ENCODE measurements at regions not wholly inside any gene's neighbourhood (a gene's known extent, or its start where the extent isn't known, plus 50 kb on each side); places are given as distances from the start of the nearest gene placed in this dataset.

- no peaks in the 10 kb centered on the region for H3K9me2 ChIP-seq
- ChIA-PET CTCF (no interaction called here), POLR2A (no interaction called here)
- no peaks in the 10 kb centered on the region for H3K9me3 ChIP-seq
- TF ChIP-seq ZBTB33 (IDR thresholded peaks at IDR 0.05; ENCODE audit: borderline replicate concordance, low read depth) (no peak), FOXJ3 (CRISPR knock-in tag; IDR thresholded peaks at IDR 0.05) (no peak), IRF3 (IDR thresholded peaks at IDR 0.05; ENCODE audit: low read depth, low read length) (no peak), POLR2AphosphoS5 (IDR thresholded peaks at IDR 0.05; ENCODE audit: low read depth, low read length) (no peak), EP300 (IDR thresholded peaks at IDR 0.05; ENCODE audit: borderline replicate concordance in 1 of 2, low read depth in 1 of 2, low read length in 1 of 2) (no peak), MAX (IDR thresholded peaks at IDR 0.05; ENCODE audit: low read depth) (no peak), RXRA (IDR thresholded peaks at IDR 0.05; ENCODE audit: borderline replicate concordance, low read depth) (no peak), CTCF (IDR thresholded peaks at IDR 0.05) (no peak), CHD2 (IDR thresholded peaks at IDR 0.05; ENCODE audit: low read length, partially characterized antibody) (no peak), PBX3 (IDR thresholded peaks at IDR 0.05) (no peak), JUND (IDR thresholded peaks at IDR 0.05) (no peak), MXI1 (IDR thresholded peaks at IDR 0.05; ENCODE audit: low read depth, low read length) (no peak), TAF1 (IDR thresholded peaks at IDR 0.05; ENCODE audit: borderline replicate concordance, low read depth, low read length) (no peak), RAD21 (IDR thresholded peaks at IDR 0.05; ENCODE audit: low read length) (no peak)
- H3K4me2 ChIP-seq: no peak overlapping the region
- H3K27me3 ChIP-seq (ENCODE audit: insufficient read depth): no peaks in the 10 kb centered on the region
- H3K27ac ChIP-seq (ENCODE audit: low read depth in 2 of 2, low read length in 1 of 2): no peak overlapping the region
- H3K36me3 ChIP-seq (replicated peaks in 1 of 2; ENCODE audit: control insufficient read depth in 1 of 2, insufficient read depth in 2 of 2, low read length in 1 of 2): no peaks in the 10 kb centered on the region
- no peaks in the 10 kb centered on the region for H3F3A ChIP-seq (replicated peaks; ENCODE audit: insufficient read depth)
- H3K4me3 ChIP-seq (ENCODE audit: low read depth in 2 of 2, low read length in 1 of 2): no peak overlapping the region
- no peaks in the 10 kb centered on the region for H3K79me2 ChIP-seq (ENCODE audit: insufficient read depth)
- 44% methylated on average over 3 of the region's 3 CpGs for WGBS (ENCODE audit: low lambda C conversion rate)
- no peaks in the 10 kb centered on the region for H4K20me1 ChIP-seq (ENCODE audit: insufficient read depth)
- H3K4me1 ChIP-seq (ENCODE audit: control insufficient read depth in 1 of 2, insufficient read depth in 2 of 2, low read depth in 1 of 2, low read length in 1 of 2): no peaks in the 10 kb centered on the region
- no peak for DNase-seq
- H2AFZ ChIP-seq (ENCODE audit: low read depth): no peak overlapping the region
- H3K9ac ChIP-seq: no peak overlapping the region
Measured at GRCh38 chr6:169079650-169080049, 174.0 kb downstream of the THBS2 start.
